ENCODE measurements at regions not wholly inside any gene's neighbourhood (a gene's known extent, or its start where the extent isn't known, plus 50 kb on each side); places are given as distances from the start of the nearest gene placed in this dataset.

DNA sequence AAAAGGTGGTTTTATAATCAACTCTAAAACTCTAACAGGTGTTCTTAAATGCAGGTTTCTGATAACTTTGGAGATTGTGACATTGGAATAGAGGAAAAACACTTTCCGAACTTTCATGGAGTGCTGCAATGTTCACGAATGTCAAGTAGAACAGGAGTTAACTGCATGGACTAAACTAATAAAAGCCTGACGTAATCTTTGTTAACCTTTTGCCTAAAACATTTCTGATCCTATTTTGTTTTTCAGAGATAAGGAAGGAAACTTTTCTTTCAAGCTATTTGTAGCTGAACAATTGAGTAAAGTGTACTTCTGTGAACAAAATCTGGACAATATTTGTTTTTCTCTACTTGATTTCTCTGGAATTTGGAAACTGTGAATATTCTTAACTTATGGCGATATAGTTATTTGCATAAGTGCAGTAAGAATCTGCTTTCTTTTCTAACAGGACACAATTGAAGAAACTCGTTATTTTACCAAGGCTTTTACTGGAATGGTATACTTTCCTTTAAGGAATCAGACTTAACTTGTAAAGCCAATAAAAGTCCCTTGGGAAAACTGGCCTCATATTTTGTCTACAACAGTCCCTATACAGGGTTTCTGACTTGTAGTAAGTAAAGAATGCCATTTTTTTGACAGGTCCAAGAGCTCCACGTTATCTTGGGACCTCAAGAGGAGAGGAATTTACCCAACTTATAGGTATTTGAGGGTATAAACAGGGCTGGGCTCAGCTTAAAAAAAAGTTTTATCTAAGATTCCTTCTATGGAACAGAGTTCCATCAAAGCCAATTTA, 154.7 kb downstream of the NXNL2 start:
- no peak for DNase-seq (ENCODE audit: low read depth)
- no peak overlapping the region for H3K4me3 ChIP-seq (ENCODE audit: low read depth, low read length)
- TF ChIP-seq, protein P1, sequence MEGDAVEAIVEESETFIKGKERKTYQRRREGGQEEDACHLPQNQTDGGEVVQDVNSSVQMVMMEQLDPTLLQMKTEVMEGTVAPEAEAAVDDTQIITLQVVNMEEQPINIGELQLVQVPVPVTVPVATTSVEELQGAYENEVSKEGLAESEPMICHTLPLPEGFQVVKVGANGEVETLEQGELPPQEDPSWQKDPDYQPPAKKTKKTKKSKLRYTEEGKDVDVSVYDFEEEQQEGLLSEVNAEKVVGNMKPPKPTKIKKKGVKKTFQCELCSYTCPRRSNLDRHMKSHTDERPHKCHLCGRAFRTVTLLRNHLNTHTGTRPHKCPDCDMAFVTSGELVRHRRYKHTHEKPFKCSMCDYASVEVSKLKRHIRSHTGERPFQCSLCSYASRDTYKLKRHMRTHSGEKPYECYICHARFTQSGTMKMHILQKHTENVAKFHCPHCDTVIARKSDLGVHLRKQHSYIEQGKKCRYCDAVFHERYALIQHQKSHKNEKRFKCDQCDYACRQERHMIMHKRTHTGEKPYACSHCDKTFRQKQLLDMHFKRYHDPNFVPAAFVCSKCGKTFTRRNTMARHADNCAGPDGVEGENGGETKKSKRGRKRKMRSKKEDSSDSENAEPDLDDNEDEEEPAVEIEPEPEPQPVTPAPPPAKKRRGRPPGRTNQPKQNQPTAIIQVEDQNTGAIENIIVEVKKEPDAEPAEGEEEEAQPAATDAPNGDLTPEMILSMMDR (IDR thresholded peaks at IDR 0.05; ENCODE audit: low read depth, low read length, missing control alignments) = no peak

DNA sequence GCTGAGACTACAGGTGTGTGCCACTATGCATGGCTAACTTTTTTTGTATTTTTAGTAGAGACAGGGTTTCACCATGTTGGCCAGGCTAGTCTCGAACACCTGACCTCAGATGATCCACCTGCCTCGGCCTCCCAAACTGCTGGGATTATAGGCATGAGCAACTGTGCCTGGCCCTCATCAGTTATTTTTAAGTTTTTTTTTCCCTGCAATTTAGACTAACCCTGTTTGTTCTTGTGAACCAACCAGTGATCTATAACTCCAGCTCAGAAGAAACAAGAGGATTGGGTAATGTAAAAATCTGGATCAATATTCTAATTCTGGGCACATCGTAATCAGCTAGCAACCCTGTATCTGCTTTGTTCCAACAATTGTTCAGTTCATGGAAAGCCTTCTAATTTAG, 155.7 kb downstream of the NXNL2 start:
- no peak for DNase-seq (ENCODE audit: low read depth)
- H3K4me3 ChIP-seq (ENCODE audit: low read depth, low read length) = no peak overlapping the region
- TF ChIP-seq, protein P1 (IDR thresholded peaks at IDR 0.05; ENCODE audit: low read depth, low read length, missing control alignments) = no peak

DNA sequence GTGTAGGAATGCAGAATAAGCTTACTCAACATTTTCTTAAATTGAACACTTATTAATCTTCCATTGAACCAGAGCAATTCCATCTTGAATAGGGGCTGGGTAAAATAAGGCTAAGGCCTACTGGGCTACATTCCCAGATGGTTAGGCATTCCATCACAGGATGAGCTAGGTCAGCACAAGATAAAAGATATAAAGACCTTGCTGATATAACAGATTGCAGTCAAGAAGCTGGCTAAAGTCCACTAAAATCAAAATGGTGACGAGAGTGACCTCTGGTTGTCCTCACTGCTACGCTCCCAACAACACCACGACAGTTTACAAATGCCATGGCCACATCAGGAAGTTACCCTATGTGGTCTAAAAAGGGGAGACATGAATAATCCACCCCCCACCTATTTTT, 156.1 kb downstream of the NXNL2 start:
- TF ChIP-seq, protein P1 (IDR thresholded peaks at IDR 0.05; ENCODE audit: low read depth, low read length, missing control alignments) = no peak
- no peak for DNase-seq (ENCODE audit: low read depth)
- H3K4me3 ChIP-seq (ENCODE audit: low read depth, low read length) = no peak overlapping the region

DNA sequence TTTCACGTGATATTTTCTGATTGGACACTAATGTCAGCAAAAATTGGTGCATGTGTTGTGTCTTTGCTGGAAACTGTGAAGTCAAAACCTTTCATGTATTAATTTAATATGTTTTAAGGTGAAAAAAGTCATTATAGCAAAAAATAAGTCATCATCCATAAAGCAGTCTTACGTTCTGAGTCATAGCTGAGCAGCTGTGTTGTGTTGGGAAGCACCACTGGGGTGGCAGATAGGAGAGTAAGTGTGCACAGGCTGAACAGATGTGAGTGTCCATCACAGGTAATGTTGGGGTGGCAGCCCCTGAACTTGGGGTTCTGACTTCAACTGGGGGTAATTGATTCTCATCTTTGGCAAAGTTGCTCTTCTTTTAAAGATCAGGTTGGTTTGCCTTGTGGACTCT, 156.8 kb downstream of the NXNL2 start:
- DNase-seq (ENCODE audit: low read depth) = no peak
- TF ChIP-seq, protein P1 (IDR thresholded peaks at IDR 0.05; ENCODE audit: low read depth, low read length, missing control alignments) = no peak
- H3K4me3 ChIP-seq (ENCODE audit: low read depth, low read length) = no peak overlapping the region

DNA sequence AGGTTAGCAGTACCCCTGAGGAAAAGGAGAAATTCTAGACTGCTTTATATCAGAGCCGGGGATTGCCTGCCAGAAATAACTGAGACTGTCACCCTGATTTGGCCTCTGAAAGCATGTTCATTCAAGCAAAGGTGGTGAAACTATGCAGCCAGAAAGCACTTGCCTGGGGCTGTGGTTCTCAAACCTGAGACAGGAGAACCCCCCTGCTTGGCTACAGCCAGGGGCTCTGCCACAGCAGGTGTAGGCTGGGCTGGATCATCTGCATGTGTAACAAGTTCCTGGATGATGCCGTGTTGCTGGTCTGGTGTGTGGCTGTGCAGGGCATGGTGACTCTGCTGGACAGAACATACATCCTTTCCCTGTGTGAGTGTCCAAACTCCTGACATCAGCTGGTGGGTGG, 157.8 kb downstream of the NXNL2 start:
- TF ChIP-seq, protein P1 (IDR thresholded peaks at IDR 0.05; ENCODE audit: low read depth, low read length, missing control alignments) = no peak
- H3K4me3 ChIP-seq (ENCODE audit: low read depth, low read length) = no peak overlapping the region
- no peak for DNase-seq (ENCODE audit: low read depth)

DNA sequence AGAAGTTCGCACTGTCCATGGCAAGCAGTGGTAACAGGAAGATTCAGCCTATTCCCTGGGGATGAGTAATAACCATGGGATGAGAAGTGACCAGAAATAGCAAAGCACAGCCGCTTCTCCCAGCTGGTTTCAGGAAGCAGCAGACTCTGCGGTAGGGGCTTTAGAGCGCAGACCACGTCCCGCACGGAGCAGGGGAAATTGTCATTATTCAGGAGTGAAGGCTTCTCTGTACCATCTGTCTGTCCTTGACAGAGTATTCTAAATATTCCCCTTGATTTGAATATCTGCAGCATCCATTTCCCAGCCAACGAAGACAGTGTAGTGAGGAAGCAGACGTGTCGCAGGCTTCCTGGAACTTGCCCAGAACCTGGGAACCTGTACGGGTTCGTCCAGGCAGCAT, 159.6 kb downstream of the NXNL2 start:
- no peak overlapping the region for H3K4me3 ChIP-seq (ENCODE audit: low read depth, low read length)
- TF ChIP-seq, protein P1 (IDR thresholded peaks at IDR 0.05; ENCODE audit: low read depth, low read length, missing control alignments) = no peak
- no peak for DNase-seq (ENCODE audit: low read depth)

DNA sequence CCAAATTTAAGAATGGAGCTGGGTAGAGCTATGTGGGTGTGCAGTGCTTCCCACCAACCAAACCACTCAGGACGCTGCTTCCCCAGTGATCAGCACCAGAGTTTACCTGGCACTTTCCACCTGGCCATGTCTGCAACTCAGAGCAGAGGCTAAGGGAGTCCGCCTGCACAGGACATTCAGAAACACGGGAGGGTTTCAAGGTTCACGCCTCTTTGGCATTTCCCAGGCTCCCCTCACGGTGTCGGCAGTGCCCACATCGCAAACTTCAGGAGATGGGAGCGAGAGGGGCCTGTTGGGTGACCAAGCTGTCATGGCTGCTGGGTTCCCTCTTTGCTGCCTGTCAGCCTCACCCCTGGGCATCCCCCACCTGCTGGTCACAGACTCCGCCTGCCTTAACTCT, 161.5 kb downstream of the NXNL2 start:
- TF ChIP-seq, protein P1 (IDR thresholded peaks at IDR 0.05; ENCODE audit: low read depth, low read length, missing control alignments) = no peak
- H3K4me3 ChIP-seq (ENCODE audit: low read depth, low read length) = no peak overlapping the region

More for the DNA sequence above, 161.5 kb downstream of the NXNL2 start:
- no peak for DNase-seq (ENCODE audit: low read depth)
